ENCODE measurements at regions not wholly inside any gene's neighbourhood (a gene's known extent, or its start where the extent isn't known, plus 50 kb on each side); places are given as distances from the start of the nearest gene placed in this dataset.

- H4K20me1 ChIP-seq (ENCODE audit: control insufficient read depth, insufficient read depth), result no peaks in the 10 kb centered on the region
- H2AFZ ChIP-seq (ENCODE audit: control insufficient read depth, low read depth, low read length), result no peak overlapping the region
- no peak overlapping the region for H3K4me2 ChIP-seq (ENCODE audit: control insufficient read depth, insufficient read depth)
- FAIRE-seq, result no peak
- H3K27ac ChIP-seq (ENCODE audit: control insufficient read depth, insufficient read depth), result no peak overlapping the region
- no peaks in the 10 kb centered on the region for H3K36me3 ChIP-seq (ENCODE audit: control insufficient read depth in 2 of 2, insufficient read depth in 2 of 2, low read length in 1 of 2)
- WGBS (ENCODE audit: insufficient coverage, insufficient replicate concordance, low lambda C conversion rate, missing lambda C conversion rate), result 65% methylated on average over 2 of the region's 2 CpGs
- DNase-seq (ENCODE audit: low read depth, low spot score), result no peak
- H3K4me1 ChIP-seq (ENCODE audit: control insufficient read depth, insufficient read depth, low read length), result no peaks in the 10 kb centered on the region
- POLR2A ChIA-PET, result no interaction called here
- ATAC-seq, result peak; percentile 63
- CTCF ChIA-PET, result interaction anchor here (1.8 kb wide), 1 partner anchor 87 kb away, joined by 3 read pairs; no protein-coding TSS in a partner anchor
- in situ Hi-C loops (cut with MboI) (no loop called here), intact Hi-C loops (cut with micrococcal nuclease; ENCODE audit: unreplicated experiment) (no loop called here)
- H3K79me2 ChIP-seq (ENCODE audit: control insufficient read depth, insufficient read depth, low read length), result no peaks in the 10 kb centered on the region
- no peaks in the 10 kb centered on the region for H3K27me3 ChIP-seq (replicated peaks in 1 of 2; ENCODE audit: control insufficient read depth in 2 of 2, insufficient read depth in 2 of 2, low read length in 1 of 2)
- H3K4me3 ChIP-seq, result no peak overlapping the region
- H3K9me3 ChIP-seq (replicated peaks; ENCODE audit: control insufficient read depth, insufficient read depth, low read length), result no peaks in the 10 kb centered on the region
- SMC1A ChIA-PET (ENCODE audit: uncharacterized antibody, unreplicated experiment), result no interaction called here
- RAD21 ChIA-PET (ENCODE audit: unreplicated experiment), result no interaction called here
- no peak for TF ChIP-seq FOS (IDR thresholded peaks at IDR 0.05; ENCODE audit: borderline replicate concordance, extremely low read depth, insufficient read length)
- no peak for TF ChIP-seq MTA3 (IDR thresholded peaks at IDR 0.05; ENCODE audit: borderline replicate concordance, low read length)
- no peak for TF ChIP-seq MAX (IDR thresholded peaks at IDR 0.05; ENCODE audit: low read depth, low read length)
- TF ChIP-seq IRF5 (IDR thresholded peaks at IDR 0.05; ENCODE audit: borderline replicate concordance), result no peak
- TF ChIP-seq BCL3 (IDR thresholded peaks at IDR 0.05; ENCODE audit: borderline replicate concordance, insufficient read depth, low read depth, low read length, poor library complexity, severe bottlenecking), result no peak
- no peak for TF ChIP-seq MYB (IDR thresholded peaks at IDR 0.05; ENCODE audit: borderline replicate concordance, low read depth, low read length)
- TF ChIP-seq CEBPB (IDR thresholded peaks at IDR 0.05; ENCODE audit: borderline replicate concordance in 1 of 2, low read depth in 2 of 2, low read length in 2 of 2), result no peak
- TF ChIP-seq EP300 (IDR thresholded peaks at IDR 0.05; ENCODE audit: borderline replicate concordance in 1 of 2, control insufficient read depth in 1 of 2, low read depth in 2 of 2, low read length in 2 of 2), result no peak
- no peak for TF ChIP-seq SRF (IDR thresholded peaks at IDR 0.05; ENCODE audit: low read depth in 2 of 2, low read length in 2 of 2)
- no peak for TF ChIP-seq NBN (IDR thresholded peaks at IDR 0.05)
- no peak for TF ChIP-seq STAT3 (IDR thresholded peaks at IDR 0.05; ENCODE audit: low read depth, low read length)
- no peak for TF ChIP-seq ZNF207 (IDR thresholded peaks at IDR 0.05; ENCODE audit: borderline replicate concordance)
- no peak overlapping the region for H3K9ac ChIP-seq (ENCODE audit: control insufficient read depth, insufficient read depth, low read length)
- BruUV-seq (replicated peaks), result no TSS peak
Observed at GRCh38 chr6:146944809-146945208, 259.4 kb upstream of the STXBP5 start.

All from GM12878 (cell line).